DND-41 (cell line): ENCODE measurements at regions not wholly inside any gene's neighbourhood (a gene's known extent, or its start where the extent isn't known, plus 50 kb on each side); places are given as distances from the start of the nearest gene placed in this dataset.

Source experiments
- CTCF ChIP-seq: IDR thresholded peaks from 2 replicates; pipeline ENCODE4 v1.5.1; 2012; ENCODE audit warnings: borderline replicate concordance, low read length, moderate library complexity, mild to moderate bottlenecking; ENCODE audit not compliant: poor library complexity, severe bottlenecking; ENCODE audit errors: extremely low read depth
- EZH2 ChIP-seq: IDR thresholded peaks from 3 replicates; pipeline ENCODE4 v1.6.1; 2012; ENCODE audit warnings: borderline replicate concordance, low read depth, mild to moderate bottlenecking, moderate library complexity, low read length, inconsistent platforms; ENCODE audit not compliant: severe bottlenecking

- TF ChIP-seq CTCF (no peak), EZH2 (no peak)
Measured at GRCh38 chr14:30191639-30192279, 264.1 kb upstream of the PRKD1 start.
